GM06990 (cell line): ENCODE measurements at regions not wholly inside any gene's neighbourhood (a gene's known extent, or its start where the extent isn't known, plus 50 kb on each side); places are given as distances from the start of the nearest gene placed in this dataset.

Experiments
- DNase-seq: peaks from one replicate; pipeline ENCODE4 v3.0.0-alpha.2; 2011; ENCODE audit not compliant: insufficient read length; ENCODE audit errors: extremely low read depth
- H3K27me3 ChIP-seq: replicated peaks from 2 replicates; pipeline ENCODE4 v1.6.0; 2011; ENCODE audit warnings: low read length; ENCODE audit not compliant: control insufficient read depth, insufficient read depth
- H3K36me3 ChIP-seq: 2 replicates; pipeline ENCODE4 v1.5.1; 2011; ENCODE audit warnings: low read length; ENCODE audit not compliant: control insufficient read depth, insufficient read depth
- H3K4me3 ChIP-seq: replicated peaks from 2 replicates; pipeline ENCODE4 v1.5.1; 2011; ENCODE audit warnings: low read depth, mild to moderate bottlenecking, control low read depth, low read length
- CTCF ChIP-seq: IDR thresholded peaks from 2 replicates; pipeline ENCODE4 v1.5.1; 2011; ENCODE audit warnings: low read length, control low read depth, mild to moderate bottlenecking, inconsistent platforms; ENCODE audit not compliant: insufficient read depth, poor library complexity, severe bottlenecking

- H3K36me3 ChIP-seq = no peaks in the 10 kb centered on the region
- DNase-seq = no peak
- H3K27me3 ChIP-seq = no peaks in the 10 kb centered on the region
- H3K4me3 ChIP-seq = no peak overlapping the region
- TF ChIP-seq CTCF = no peak
These were observed 232.8 kb downstream of the TLE1 start for GRCh38 chr9:81456431-81457006.

DNA sequence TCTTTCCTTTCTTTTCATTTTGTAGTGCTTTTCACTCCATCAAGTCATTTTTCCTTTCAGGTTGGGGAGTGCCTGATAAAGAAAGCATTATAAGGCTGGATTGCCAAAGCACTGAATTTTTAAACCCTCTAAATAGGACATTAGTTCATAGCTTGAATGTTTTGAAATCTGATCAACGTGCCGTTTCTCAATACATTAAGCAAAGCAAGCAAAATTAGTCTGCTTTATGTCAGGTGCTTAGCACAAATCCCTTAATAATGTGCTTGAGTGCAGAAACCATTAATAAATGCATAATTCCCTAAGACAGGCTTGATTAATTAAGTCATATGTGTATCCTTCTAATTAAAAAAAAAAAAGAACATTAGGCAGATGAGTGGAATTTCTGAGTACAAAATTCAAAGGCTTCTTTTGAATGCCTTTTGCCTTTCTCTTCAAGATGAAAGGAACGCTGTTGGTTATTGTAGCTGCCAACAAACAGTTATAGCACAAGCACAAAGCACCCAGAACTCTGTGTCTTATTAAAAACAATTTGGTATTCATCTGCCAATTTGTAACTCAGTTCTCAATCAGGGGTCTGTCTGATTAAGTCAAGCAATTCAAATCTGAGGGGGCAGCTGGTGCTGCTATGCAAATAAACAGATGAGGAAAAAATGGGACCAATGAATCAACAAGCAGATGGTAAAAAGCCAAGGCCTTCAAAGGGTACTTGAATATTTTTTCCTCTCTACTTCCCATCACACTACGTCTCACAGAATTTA lies 233.7 kb downstream of the TLE1 start:
- no peak for DNase-seq

GRCh38 chr9:81445331-81445921 lies 243.9 kb downstream of the TLE1 start:
- no peak for DNase-seq
- Histone ChIP-seq H3K27me3 (no peaks in the 10 kb centered on the region), H3K4me3 (no peak overlapping the region), H3K36me3 (no peaks in the 10 kb centered on the region)
- no peak for TF ChIP-seq CTCF

More for the DNA sequence above, 233.7 kb downstream of the TLE1 start:
- Histone ChIP-seq H3K27me3 (no peaks in the 10 kb centered on the region), H3K36me3 (no peaks in the 10 kb centered on the region), H3K4me3 (no peak overlapping the region)
- TF ChIP-seq CTCF = no peak

DNA sequence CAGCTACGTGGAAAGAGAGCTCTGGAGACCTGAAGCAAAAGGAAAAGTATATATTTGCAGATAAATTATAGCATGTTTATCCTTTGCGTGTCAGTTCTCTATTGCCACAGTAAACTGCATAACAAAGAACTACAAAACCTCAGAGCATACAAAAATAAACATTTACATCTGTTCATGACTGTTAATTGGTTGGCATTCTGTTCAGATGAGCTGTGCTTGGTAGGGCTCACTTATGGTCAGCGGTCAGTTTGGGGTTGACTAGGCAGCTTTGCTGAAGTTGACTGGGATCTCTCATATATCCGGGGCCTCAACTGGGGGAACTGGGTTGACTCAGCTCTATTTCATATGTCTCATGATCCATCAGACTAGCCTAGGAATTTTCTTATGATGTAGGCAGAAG lies 257.7 kb downstream of the TLE1 start:
- DNase-seq = no peak

DNA sequence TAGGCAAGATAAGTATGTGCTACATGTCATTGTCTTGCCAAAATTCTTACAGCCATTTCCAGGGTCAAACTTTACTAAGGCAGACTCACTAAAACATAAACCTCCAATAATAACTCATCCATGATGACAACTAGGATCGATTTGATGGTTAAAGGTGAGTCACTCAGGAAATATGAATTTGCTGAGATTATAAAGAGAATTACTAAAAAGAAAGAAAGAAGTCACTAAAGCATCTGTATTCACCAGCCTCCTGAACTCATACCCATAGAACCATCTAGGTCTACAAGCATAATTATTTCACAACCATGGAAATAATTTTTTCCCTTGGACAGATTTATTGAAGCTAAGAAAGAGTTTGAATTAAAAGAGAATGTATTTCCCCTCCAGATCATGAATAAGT lies 258.6 kb downstream of the TLE1 start:
- H3K27me3 ChIP-seq = no peaks in the 10 kb centered on the region
- H3K4me3 ChIP-seq = no peak overlapping the region
- no peaks in the 10 kb centered on the region for H3K36me3 ChIP-seq
- TF ChIP-seq CTCF = no peak
- DNase-seq = no peak

More for the DNA sequence above, 257.7 kb downstream of the TLE1 start:
- no peak for TF ChIP-seq CTCF
- Histone ChIP-seq H3K36me3 (no peaks in the 10 kb centered on the region), H3K27me3 (no peaks in the 10 kb centered on the region), H3K4me3 (no peak overlapping the region)
